SK-N-SH (cell line): ENCODE measurements at regions not wholly inside any gene's neighbourhood (a gene's known extent, or its start where the extent isn't known, plus 50 kb on each side); places are given as distances from the start of the nearest gene placed in this dataset.
A peak's percentile ranks its signal among the peaks of the same experiment; 100 is the strongest.

Experiments used
- CTCF ChIA-PET: fragments of 300-600, 350-600 bp; formaldehyde crosslinking; extraction: SDS; loops from one replicate; lab custom pipeline; 2021; lab: Yijun Ruan, JAX
- POLR2A ChIA-PET: fragments of 350-600 bp; sonication (Branson Sonifier 250); formaldehyde crosslinking; extraction: SDS; loops from one replicate; lab custom pipeline; 2020; ENCODE audit warnings: antibody characterized with exemption, inconsistent platforms; lab: Yijun Ruan, JAX
- DNase-seq: peaks from one replicate; pipeline ENCODE4 v3.0.0; 2012
- H2AFZ ChIP-seq: fragments of 200-600 bp; sonication (generic); 2 replicates; pipeline ENCODE4 v1.8.1; 2016; ENCODE audit warnings: antibody characterized with exemption, mild to moderate bottlenecking, low read depth
- H3F3A ChIP-seq: fragments of 200-600 bp; sonication (generic); replicated peaks from 2 replicates; pipeline ENCODE3; 2016; ENCODE audit warnings: antibody characterized with exemption, mild to moderate bottlenecking; ENCODE audit not compliant: insufficient read depth
- H3K27ac ChIP-seq, 2 experiments: fragments of 200-500 bp in 1 of 2; fragments of 200-600 bp in 1 of 2; sonication (Bioruptor generic) in 1 of 2; sonication (generic), shearing (Covaris generic) in 1 of 2; 2 replicates each; pipeline versions ENCODE4 v1.5.1 to v1.6.1; 2014 to 2016; ENCODE audit warnings: low read depth in 2 of 2, inconsistent platforms in 1 of 2, low read length in 1 of 2, mild to moderate bottlenecking in 1 of 2, mixed read lengths in 1 of 2
- H3K27me3 ChIP-seq: fragments of 200-600 bp; sonication (generic), shearing (Covaris generic); 2 replicates; pipeline ENCODE4 v1.6.1; 2016; ENCODE audit warnings: mixed run types; ENCODE audit not compliant: insufficient read depth
- H3K36me3 ChIP-seq, 2 experiments: fragments of 200-500 bp in 1 of 2; fragments of 200-600 bp in 1 of 2; sonication (Bioruptor generic) in 1 of 2; sonication (generic) in 1 of 2; replicated peaks in 1 of 2; 2 replicates each; pipeline versions ENCODE3 to v1.5.1; 2014 to 2016; ENCODE audit warnings: low read length in 1 of 2, mild to moderate bottlenecking in 1 of 2; ENCODE audit not compliant: insufficient read depth in 2 of 2, control insufficient read depth in 1 of 2
- H3K4me1 ChIP-seq, 2 experiments: fragments of 200-500 bp in 1 of 2; fragments of 200-600 bp in 1 of 2; sonication (Bioruptor generic) in 1 of 2; sonication (generic), shearing (Covaris generic) in 1 of 2; 2 replicates each; pipeline versions ENCODE4 v1.5.1 to v1.6.1; 2014 to 2016; ENCODE audit warnings: low read depth in 1 of 2, low read length in 1 of 2, mixed run types in 1 of 2; ENCODE audit not compliant: insufficient read depth in 2 of 2, control insufficient read depth in 1 of 2
- H3K4me2 ChIP-seq: fragments of 200-600 bp; sonication (generic), shearing (Covaris generic); 2 replicates; pipeline ENCODE4 v1.6.1; 2017; ENCODE audit warnings: mixed run types
- H3K4me3 ChIP-seq, 2 experiments: fragments of 200-500 bp in 1 of 2; fragments of 200-600 bp in 1 of 2; sonication (Bioruptor generic) in 1 of 2; sonication (generic), shearing (Covaris generic) in 1 of 2; 2 replicates each; pipeline versions ENCODE4 v1.5.1 to v1.8.1; 2014 to 2016; ENCODE audit warnings: low read depth in 2 of 2, inconsistent platforms in 1 of 2, low read length in 1 of 2, mild to moderate bottlenecking in 1 of 2, mixed read lengths in 1 of 2, moderate library complexity in 1 of 2
- H3K79me2 ChIP-seq: fragments of 200-600 bp; sonication (generic); 2 replicates; pipeline ENCODE4 v1.8.1; 2017; ENCODE audit warnings: mild to moderate bottlenecking; ENCODE audit not compliant: insufficient read depth
- H3K9ac ChIP-seq: fragments of 200-600 bp; sonication (generic); 2 replicates; pipeline ENCODE4 v1.6.1; 2017; ENCODE audit warnings: mixed run types
- H3K9me2 ChIP-seq: fragments of 200-600 bp; sonication (generic); 2 replicates; pipeline ENCODE4 v1.6.1; 2017; ENCODE audit warnings: mixed run types
- H3K9me3 ChIP-seq: fragments of 200-600 bp; sonication (generic); 2 replicates; pipeline ENCODE4 v1.6.1; 2017; ENCODE audit warnings: mixed run types, mild to moderate bottlenecking, moderate library complexity
- H4K20me1 ChIP-seq: fragments of 200-600 bp; sonication (generic); 2 replicates; pipeline ENCODE4 v1.6.1; 2017; ENCODE audit warnings: mild to moderate bottlenecking, mixed run types; ENCODE audit not compliant: insufficient read depth
- CHD2 ChIP-seq: fragments of 150-350 bp; IDR thresholded peaks from 2 replicates; pipeline ENCODE4 v1.6.1; 2018; ENCODE audit warnings: low read length; ENCODE audit not compliant: partially characterized antibody
- EP300 ChIP-seq, 2 experiments: IDR thresholded peaks; 2 replicates each; pipeline versions ENCODE4 v1.4.0 to v1.6.1; 2012; ENCODE audit warnings: borderline replicate concordance in 1 of 2, low read depth in 1 of 2, low read length in 1 of 2
- FOXJ3 ChIP-seq: sonication (generic); formaldehyde crosslinking; IDR thresholded peaks from 2 replicates; pipeline ENCODE4 v1.5.1; 2020; ENCODE audit warnings: mild to moderate bottlenecking, missing genetic modification reagents
- GABPA ChIP-seq: IDR thresholded peaks from 2 replicates; pipeline ENCODE4 v1.4.0; 2012; ENCODE audit warnings: low read depth, mild to moderate bottlenecking
- JUND ChIP-seq: IDR thresholded peaks from 2 replicates; pipeline ENCODE4 v1.4.0; 2012
- NRF1 ChIP-seq: IDR thresholded peaks from 2 replicates; pipeline ENCODE4 v1.6.1; 2012; ENCODE audit warnings: low read depth, mild to moderate bottlenecking, low read length
- TCF12 ChIP-seq: IDR thresholded peaks from 2 replicates; pipeline ENCODE4 v1.4.0; 2012
- WGBS: methylation state at CpG from one replicate; pipeline ENCODE4 v1.1.6; 2017; ENCODE audit warnings: low lambda C conversion rate; 5-methylcytosine and 5-hydroxymethylcytosine counted together
- TF ChIP-seq, protein P1 (sequence below): IDR thresholded peaks from 2 replicates; pipeline ENCODE4; 2012

DNA sequence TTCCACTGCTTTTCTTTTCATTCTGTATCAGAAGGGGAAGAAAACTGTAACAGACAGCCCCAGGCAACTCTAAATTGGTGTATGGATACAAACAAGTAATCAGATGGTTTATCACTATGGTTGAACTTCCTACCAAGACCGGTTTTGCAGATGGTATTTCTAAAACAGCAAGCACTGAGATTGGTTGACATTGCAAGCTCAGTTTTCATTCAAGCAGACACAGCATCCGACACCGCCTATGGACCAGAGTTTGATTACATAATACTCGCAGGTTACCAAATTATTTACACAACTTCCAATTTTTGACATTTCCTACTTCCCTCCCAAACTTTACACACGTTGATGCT is 209.9 kb downstream of the ALDH8A1 start (continued):
- TF ChIP-seq CHD2: no peak

DNA sequence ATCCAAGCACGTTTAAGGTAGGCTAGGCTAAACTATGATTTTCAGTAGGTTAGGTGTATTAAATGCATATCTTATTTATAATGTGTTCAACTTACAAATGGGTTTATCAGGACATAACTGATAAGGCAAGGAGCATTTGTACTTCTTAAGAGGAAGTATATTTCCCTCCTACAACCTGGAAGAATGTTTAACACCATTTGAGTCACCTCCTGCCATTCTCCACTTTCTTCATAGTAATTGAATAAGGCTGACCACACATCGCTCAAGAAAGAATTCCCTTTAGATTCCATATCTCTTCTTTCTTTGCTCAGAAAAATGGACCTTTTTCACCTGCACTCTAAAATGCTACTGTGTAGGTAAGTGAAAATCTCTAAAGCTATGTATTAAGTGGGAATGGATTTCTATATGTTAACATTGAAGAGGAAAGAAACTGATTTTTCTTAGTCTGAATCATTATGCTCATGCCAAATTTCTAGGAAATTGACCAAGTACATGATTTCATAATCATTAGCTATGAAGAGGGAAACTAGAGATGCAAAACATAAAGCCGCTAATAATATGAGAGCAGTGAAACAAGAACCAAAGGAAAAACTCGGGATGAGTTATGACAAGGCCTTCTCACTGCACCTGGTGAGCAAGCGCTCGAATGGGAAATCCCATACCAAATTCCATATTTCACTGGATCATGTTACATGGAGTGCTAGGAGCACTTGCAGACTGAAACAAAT is 210.4 kb downstream of the ALDH8A1 start:
- TF ChIP-seq NRF1: no peak
- TF ChIP-seq JUND: 0 out of 2 replicates have a peak, but pooled peaks have one; percentile 8
- peak; percentile 42 for TF ChIP-seq TCF12
- no peak for TF ChIP-seq GABPA
- no peak for TF ChIP-seq FOXJ3
- no peak for TF ChIP-seq EP300 (IDR thresholded peaks at IDR 0.05; ENCODE audit: borderline replicate concordance in 1 of 2, low read depth in 1 of 2, low read length in 1 of 2)
- TF ChIP-seq, all 33 proteins: peak for 2
- no peaks in the 10 kb centered on the region for H3K27me3 ChIP-seq
- peak overlapping the region; percentile 69 to 92; a peak in 3 of 4 replicates for H3K27ac ChIP-seq
- no peak for DNase-seq
- no peak overlapping the region for H3K4me3 ChIP-seq
- no peaks in the 10 kb centered on the region for H4K20me1 ChIP-seq
- no peaks in the 10 kb centered on the region for H3K9me3 ChIP-seq
- CTCF ChIA-PET: interaction anchor here (1.4 to 2.6 kb wide), 6 partner anchors 9 to 560 kb away, joined by 3 to 14 read pairs (median 6); no protein-coding TSS in a partner anchor
- 36% methylated on average over 6 of the region's 6 CpGs for WGBS
- POLR2A ChIA-PET: no interaction called here
- no peak overlapping the region for H2AFZ ChIP-seq
- H3F3A ChIP-seq: peaks cover 20% of the 10 kb centered on the region
- no peak overlapping the region for H3K9ac ChIP-seq
- no peaks in the 10 kb centered on the region for H3K79me2 ChIP-seq
- H3K4me1 ChIP-seq: peaks cover 6 to 16% of the 10 kb centered on the region in 2 experiments; a peak in 3 of 4 replicates
- H3K4me2 ChIP-seq: peak overlapping the region; percentile 64; the same call in 1 of the 2 replicates
- no peaks in the 10 kb centered on the region for H3K36me3 ChIP-seq
- no peaks in the 10 kb centered on the region for H3K9me2 ChIP-seq

DNA sequence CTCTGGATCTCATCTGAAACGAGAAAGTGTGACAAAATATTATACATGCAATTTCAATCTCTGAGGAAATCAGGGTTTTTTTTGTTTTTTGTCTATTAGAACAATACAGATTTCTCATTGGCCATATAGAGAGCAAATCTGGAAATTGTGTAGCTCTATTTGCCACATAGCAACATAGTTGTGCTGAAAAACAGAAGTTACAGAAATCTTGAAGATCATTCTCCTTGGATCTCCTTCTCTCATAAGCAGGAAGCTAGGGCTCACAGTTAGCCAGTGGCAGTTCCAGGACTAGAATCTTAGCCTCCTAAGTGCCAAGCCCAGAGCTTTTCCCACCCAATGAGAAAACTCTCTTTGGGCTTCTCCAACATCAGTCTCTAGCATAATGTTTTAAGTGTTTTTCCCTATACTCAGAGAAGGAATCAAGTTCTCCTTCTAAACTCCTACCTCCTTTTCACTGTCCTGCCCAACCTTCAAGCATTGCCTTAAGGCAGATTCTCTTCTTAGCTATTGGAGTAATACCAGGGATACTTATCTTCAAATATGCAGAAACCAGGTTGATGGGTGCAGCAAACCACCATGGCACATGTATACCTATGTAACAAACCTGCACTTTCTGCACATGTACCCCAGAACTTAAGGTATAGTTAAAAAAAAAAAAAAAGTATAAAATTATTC is 211.6 kb downstream of the ALDH8A1 start:
- no peak overlapping the region for H3K9ac ChIP-seq
- CTCF ChIA-PET: no interaction called here

More for the DNA sequence above, 211.6 kb downstream of the ALDH8A1 start:
- no peaks in the 10 kb centered on the region for H3K9me2 ChIP-seq
- no peak for DNase-seq
- H3F3A ChIP-seq: peaks cover 15% of the 10 kb centered on the region
- H3K36me3 ChIP-seq: no peaks in the 10 kb centered on the region
- no peaks in the 10 kb centered on the region for H4K20me1 ChIP-seq
- no peak overlapping the region; a peak in 1 of 4 replicates for H3K27ac ChIP-seq
- POLR2A ChIA-PET: no interaction called here
- no peaks in the 10 kb centered on the region for H3K9me3 ChIP-seq
- no peaks in the 10 kb centered on the region for H3K79me2 ChIP-seq
- TF ChIP-seq, protein P1, sequence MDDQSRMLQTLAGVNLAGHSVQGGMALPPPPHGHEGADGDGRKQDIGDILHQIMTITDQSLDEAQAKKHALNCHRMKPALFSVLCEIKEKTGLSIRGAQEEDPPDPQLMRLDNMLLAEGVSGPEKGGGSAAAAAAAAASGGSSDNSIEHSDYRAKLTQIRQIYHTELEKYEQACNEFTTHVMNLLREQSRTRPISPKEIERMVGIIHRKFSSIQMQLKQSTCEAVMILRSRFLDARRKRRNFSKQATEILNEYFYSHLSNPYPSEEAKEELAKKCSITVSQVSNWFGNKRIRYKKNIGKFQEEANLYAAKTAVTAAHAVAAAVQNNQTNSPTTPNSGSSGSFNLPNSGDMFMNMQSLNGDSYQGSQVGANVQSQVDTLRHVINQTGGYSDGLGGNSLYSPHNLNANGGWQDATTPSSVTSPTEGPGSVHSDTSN: no peak
- no peak overlapping the region for H2AFZ ChIP-seq
- peaks cover 6 to 16% of the 10 kb centered on the region in 2 experiments; a peak in 3 of 4 replicates for H3K4me1 ChIP-seq
- no peaks in the 10 kb centered on the region for H3K27me3 ChIP-seq
- H3K4me2 ChIP-seq: no peak overlapping the region
- WGBS: 90% methylated on average over 1 of the region's 1 CpG
- no peak overlapping the region for H3K4me3 ChIP-seq
